AG08395 (cell line): ENCODE measurements at regions not wholly inside any gene's neighbourhood (a gene's known extent, or its start where the extent isn't known, plus 50 kb on each side); places are given as distances from the start of the nearest gene placed in this dataset.

ENCODE experiments used
- DNase-seq: peaks from one replicate; pipeline ENCODE4 v3.0.0; 2012; ENCODE audit warnings: mixed read lengths, low spot score

DNA sequence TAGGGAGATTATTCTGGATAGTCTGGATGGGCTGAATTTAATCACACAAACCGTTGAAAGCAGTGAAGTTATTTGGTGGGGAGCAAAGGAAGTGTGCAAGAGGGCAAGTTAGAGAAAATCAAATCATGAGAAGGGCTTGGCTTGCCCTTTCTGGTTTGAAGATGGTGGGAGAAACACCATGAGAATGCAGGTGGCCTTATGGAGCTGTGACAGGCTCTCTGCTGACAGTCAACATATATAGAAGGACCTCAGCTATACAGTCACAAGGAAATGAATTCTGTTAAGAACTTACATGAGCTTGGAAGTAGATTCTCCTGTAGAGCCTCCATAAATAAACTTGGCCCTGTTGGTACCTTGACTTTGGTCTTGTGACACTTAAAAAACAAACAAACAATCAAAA is 72.3 kb downstream of the GMNC start:
- DNase-seq: no peak

DNA sequence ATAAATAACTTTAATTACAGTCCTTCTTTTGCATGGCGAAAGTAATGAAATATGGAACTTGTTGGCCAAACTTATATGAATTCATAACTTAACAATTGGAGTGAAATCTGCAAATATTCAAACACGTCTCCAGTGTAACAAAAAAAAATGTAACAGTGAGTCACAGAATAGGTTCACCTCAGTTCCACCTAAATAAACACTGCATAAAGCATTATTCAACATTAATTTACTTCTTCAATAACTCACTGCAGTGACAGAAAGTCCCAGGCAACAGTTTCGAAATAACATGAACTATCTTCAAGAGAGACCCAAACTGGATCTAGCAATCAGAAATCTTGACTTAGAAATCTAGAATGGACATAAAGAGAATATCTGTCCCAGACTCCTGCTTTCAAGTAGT is 75.6 kb downstream of the GMNC start:
- no peak for DNase-seq

DNA sequence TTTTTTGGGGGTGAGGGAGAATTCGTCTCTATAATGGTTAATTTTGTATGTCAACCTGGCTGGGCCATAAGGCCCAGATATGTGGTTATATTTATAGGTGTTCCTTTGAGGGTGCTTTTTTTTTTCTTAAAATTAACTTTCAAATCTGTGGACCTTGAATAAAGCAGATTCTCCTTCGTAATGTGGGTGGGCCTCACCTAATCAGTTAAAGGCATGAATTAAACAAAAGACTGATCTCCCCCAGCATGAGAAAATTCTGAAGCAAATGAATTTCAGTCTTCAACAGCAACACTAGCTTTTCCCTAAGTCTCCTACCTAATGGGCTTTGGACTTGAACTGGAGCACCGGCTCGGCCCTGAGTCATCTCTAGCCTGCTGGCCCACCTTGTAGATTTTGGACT is 77.4 kb downstream of the GMNC start:
- no peak for DNase-seq

DNA sequence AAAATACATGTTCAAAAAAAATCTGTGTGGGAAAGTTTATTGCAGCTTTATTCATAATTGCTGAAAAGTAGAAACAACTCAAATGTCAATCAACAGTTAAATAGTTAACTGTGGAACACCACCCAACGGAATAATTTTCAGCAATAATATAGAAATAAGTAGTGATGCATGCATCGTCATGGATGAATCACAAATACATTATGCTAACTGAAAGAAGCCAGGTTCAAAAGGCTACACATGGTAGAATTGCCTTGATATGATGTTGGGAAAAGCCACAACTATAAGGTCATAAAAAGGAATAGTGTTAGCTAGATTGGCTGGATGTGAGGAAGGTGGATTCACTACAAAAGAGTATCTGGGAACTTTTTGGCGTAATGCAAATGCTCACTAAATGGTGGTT is 82.0 kb downstream of the GMNC start:
- no peak for DNase-seq

DNA sequence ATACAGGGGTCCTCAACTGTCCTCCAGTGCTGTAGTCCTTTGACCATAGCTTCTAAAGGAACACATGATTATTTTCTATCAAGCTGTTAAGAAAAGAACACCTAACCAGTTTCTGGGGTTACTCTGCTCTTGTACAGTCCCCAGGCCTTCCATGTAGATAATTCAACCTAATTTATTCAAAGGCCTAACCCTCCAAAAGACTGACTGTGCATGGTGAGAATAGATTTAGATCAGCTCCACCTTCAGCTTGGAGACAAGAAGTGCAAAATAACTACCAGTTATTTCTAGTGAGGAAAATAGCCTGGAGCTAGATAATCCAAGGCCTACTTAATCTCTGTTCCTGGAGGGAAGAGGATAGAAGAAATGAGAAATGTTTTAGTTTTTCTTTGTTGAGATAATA is 87.9 kb downstream of the GMNC start:
- DNase-seq: no peak

DNA sequence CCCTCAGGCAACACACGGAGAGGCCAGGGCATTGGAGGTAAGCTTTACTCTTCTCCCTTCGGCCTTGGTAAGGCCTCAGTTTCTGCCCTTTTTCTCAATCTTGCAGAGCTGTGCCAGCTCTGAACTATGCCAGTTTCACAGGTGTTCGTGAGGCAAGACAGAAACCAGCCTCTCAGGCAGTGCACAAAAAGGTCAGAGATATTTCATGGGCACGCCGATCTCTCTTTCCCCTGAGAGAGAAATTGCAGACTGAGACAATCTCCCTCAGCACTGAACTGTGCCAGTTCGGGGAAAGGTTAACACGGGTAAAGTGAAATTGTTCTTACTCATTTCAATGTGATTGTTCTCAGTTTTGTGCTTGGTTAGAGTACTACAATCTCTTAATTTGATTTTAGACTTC is 88.5 kb downstream of the GMNC start:
- no peak for DNase-seq

DNA sequence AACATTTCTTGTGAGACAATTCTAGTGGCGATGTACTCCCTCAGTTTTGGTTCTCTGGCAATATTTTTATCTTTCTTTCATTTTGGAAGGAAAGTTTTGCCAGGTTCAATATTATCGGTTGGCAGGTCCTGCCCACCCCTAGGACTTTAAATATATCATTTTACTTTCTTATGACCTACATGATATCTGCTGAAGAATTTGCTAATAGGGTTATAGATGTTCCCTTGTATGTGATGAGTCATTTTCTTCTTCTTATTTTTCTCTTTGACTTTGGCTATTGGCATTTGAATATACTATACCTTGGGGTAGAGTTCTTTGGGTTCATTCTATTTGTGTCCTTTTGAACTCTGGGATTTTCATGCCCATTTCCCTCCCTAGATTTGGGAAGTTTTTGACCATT is 89.7 kb downstream of the GMNC start:
- DNase-seq: no peak

DNA sequence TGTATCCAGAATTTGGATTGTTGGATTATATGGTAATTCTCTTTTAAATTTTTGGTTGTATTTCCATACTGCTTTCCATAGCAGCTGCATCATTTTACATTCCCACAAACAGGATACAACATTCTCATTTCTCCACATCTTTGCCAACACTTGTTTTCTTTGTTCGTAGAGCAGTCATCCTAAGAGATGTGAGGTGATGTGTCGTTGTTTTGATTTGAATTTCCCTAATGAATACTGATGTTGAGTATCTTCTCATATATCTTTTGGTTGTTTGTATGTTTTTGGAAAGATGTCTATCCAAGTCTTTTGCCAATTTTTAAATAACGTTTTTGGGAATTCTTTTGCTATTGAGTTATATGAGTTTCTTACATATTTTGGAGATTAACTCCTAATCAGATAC is 93.6 kb downstream of the GMNC start:
- DNase-seq: no peak

DNA sequence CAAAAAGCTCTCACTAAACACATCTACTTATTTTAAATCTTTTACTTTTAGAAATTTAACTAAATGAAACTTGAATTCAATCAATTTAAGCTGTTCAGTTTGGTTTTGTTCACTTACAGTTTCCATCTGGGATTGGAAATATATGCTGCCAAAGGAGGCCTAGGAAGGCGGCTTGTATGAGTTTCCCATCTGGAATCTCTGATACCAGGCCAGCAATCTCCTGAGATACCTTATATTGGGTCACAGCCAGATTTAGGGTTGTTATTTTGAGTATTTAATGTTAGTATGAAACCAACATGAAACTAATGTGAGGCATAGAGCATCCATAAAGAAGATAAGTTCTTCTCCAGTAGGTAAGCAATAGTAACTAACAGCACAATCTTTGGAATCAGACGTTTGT is 94.6 kb downstream of the GMNC start:
- DNase-seq: no peak

DNA sequence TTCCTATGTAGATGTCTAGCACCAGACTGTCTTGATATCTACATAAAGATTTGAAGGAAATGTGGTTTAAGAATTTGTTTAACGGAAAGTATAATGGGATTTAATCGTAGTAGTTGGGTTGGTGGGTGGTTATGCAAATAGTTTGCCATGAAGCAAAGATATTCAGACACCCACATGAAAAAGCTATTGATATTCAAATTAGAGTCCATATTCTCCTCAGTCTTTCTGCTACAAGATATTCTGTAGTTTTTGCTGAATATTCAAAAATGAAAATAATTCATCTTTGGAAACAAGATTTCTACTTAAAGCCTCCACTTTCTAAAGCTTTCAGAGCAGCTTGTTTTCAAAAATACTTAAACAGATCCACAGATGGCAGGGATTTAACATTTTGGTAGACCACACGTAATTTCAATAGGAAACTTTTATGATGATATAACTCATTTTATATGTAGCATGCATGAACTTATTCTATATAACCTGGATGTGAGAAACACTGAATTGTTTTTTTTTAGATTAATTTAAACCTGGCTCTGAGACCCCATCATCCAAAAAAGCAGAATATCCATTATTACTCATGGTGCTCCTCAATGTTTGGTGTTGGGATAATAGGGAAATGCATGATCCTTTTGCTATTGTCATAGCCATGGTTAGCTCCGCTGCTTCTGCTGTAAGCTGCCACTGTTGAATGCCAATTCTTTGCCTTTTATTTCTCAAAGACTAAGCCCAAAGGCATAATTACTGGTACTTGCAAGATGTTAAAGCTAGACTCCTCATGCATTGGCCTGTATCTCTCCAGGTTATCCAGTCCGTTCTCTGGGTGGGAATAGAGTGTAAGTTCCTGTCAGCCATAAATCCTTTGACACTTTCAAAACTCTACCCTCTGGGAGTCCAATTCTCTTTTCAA is 98.0 kb downstream of the GMNC start:
- no peak for DNase-seq

DNA sequence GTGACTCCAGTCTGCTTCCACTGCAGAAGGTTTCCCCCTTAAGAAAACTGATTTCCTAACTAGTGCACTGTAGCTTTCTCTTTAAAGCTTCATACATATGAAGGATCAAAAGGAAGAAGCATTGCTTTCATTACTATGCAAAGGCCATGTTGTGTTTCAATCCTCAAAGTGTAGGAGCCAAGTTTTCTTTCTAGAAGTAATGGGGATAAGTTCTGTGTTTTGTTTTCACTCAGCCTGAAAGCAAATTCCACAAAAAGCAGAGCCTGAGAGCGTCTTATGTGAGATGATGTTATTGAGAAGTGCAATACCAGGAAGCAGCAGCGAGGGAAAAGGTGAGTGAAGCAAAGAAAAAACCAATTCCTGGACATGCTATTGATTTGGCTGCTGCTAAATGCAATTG is 99.7 kb downstream of the GMNC start:
- no peak for DNase-seq

DNA sequence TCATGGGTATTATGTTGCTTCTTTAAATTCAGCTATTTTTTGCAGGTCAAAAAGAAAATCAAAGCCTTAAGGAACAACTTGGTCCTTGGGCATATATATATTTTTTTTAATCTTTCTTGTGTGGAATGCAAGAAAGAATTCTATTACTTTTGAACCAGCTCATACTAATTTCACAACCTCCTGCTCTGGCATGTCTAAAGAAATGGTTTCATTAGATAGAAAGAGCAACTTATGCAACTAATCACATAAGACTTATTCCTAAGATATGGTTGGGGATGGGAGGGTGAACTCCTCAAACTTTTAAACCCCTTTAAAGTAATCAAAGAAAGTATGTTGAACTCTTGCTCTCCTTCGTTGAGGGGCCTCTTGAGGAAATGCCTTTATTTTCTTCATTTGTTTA is 114.9 kb downstream of the GMNC start:
- DNase-seq: no peak

DNA sequence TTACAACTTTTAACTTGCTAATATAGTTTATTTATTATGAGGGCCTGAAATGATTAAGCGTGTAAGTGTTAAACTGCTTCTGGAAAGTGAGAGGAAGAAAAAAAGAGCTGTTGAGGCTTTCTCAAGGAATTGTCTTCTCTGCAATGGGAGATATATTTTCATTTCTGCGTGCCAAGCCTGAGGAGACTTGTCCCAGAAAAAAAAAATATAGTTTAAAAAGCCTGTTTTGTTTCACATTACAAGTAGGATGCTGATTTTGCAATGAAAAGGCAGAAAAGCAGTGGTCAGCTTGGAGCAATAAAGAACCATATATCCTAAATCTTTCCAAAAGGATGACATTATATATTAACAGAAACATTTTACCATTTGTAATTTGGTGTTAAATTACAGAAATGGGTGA is 115.5 kb downstream of the GMNC start:
- DNase-seq: no peak

DNA sequence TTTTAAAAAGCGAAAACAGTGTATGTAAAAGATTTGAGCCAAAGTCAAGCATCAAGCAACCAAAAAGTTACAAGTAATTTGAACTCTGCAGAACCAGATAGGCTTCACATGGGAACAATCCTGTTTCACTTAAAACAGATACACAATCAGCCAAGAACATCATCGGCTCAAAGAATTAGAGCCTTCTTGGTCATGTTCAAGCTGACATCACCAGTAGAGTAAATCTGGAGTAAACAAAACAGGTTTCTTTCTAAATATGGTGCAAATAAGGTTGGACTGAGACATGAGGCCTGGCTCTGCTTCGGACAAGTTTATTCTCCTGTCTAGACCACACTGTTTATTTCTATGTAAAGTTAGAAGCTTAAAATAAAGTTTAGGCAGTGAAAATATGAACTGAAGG is 116.0 kb downstream of the GMNC start:
- no peak for DNase-seq

DNA sequence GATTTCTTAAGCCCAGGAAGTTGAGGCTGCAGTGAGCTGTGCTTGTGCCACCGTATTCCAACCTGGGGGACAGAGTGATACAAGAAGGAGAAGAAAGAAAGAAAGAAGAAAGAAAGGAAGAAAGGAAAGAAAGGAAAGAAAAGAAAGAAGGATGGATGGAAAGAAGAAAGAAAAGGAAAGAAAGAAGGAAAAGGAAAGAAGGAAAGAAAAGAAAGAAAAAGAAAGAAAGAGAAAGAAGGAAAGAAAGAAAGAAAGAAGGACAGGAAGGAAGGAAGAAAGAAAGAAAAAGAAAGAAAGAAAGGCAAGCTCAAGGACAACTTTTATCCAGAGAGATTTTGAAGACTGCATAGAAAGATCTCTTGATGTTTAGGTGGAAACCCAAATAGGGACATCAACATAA is 120.7 kb downstream of the GMNC start:
- DNase-seq: no peak

DNA sequence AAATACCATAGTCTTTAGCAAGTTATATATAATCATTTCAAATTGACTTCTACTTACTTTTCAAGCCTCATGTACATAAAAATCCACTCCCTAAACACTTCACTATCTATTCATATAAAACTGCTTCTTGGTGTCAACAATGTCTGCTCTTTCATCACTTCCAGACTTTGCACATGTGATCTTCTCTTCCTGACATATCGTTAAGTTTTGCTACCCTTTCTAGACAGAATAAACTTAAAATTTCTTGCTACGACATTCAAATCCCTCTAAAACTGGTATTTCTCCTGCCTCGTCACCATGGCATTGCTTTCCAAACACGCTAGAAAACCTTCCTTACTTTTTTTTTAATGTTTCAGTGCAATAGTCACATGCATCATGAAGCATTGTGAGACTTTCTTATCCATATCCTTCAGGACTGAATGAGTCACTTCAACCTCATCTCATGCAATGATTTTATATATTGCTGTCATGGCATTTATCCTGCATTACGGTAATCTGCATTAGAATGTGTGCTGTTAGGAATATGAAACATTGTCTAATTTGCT is 122.8 kb downstream of the GMNC start:
- no peak for DNase-seq

DNA sequence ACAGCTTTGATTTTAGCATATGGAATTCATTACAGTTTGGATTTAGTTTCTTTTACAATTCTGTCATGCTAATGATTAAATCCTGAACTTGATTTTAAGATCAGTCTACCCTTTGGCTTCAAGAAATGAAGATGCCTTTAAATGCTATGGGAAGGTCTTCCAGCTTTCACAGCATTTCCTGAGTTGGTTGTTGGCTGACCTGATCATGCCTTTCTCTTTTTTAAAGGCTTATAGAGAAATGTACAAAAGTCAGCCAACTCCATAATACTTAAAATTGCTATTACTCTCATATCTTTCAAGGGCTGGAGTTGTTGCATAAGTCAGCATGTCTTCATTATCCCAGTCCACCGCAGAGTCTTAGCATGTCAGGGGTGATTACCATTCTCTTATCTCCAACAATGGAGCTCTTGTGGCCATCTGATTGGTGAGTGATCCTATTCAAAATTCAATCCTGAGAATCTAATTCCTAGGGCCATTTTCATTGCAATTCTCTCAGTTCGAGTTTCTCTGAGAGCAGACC is 123.8 kb downstream of the GMNC start:
- no peak for DNase-seq

DNA sequence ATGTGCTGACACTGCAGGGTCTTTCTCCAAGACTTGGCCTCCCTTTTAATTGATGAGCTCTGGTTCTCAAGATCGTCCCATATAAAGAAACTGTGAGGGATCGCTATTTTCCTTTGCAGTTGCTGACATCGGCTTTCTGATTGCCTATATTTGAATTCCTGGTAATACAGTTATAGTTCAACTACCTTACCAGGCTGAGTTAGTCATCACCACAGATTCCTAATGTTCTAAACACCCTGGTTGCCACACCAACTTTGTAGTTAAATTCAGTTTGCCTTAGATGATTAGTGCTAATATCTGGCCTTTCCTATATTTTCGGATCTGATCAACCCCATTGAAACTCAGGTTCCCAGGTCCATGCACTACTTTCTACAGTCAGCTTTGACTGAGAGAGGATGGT is 125.0 kb downstream of the GMNC start:
- no peak for DNase-seq

DNA sequence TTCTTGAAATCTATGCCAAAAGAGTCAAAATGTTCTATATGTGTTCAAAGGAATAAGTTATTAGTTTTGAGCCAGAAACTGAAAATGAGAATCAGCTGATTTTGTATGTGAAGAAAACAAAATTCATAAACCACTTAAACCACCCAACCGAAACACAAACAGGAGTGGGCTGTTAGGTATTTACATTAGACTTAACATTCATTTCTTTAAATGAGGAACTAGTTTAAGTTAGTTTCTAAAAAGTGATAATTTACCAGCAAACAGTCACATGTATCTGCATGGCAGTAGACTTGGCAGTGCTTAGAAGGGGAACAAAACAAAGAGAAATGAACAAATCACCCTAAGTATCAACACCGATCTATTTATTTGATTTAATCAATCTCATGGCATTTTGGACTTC is 128.0 kb downstream of the GMNC start:
- DNase-seq: no peak

DNA sequence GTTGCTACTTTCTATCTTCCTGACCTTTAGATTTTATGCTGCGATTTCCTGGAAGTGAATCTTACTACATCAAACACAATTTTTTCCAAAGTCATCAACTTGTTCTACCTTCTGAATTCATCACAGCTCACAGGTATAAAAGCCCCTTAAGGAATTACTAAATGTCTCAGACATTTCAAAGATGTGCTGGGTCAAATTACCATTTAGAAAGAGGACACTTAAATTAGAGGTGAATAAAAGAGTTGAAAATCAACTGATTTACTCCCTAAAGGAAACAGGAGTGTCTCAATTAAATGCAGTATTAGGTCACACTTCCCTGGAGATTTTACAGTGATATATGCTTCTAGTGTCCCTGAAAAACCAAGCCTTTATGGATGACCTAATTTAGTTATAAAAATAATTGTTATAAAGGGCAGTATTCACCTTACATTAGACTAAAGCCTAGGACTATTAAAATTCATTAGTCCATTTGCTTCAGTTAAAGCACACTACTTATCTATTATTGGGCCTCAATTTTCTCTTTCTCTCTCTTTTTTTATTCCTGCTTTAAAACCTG is 128.8 kb downstream of the GMNC start:
- DNase-seq: no peak

DNA sequence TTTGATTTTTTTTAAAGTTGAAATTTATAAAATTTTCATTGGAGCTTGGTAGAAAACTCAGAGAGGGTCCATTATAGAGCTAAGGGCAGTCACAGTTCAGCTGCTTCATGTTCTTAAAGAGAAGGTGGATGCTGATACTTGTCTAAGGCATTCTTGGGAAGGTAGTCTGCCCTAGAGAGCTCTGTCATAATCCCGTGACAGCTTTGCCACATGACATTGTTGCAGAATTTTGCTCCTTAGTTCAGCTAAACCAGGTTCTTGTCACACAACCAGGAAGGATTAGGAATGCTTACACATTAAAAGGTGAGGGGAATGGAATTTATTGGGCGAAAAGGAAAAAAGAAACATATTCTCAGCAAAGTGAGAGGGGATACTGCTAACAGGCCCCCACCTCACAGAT is 130.9 kb downstream of the GMNC start:
- no peak for DNase-seq

DNA sequence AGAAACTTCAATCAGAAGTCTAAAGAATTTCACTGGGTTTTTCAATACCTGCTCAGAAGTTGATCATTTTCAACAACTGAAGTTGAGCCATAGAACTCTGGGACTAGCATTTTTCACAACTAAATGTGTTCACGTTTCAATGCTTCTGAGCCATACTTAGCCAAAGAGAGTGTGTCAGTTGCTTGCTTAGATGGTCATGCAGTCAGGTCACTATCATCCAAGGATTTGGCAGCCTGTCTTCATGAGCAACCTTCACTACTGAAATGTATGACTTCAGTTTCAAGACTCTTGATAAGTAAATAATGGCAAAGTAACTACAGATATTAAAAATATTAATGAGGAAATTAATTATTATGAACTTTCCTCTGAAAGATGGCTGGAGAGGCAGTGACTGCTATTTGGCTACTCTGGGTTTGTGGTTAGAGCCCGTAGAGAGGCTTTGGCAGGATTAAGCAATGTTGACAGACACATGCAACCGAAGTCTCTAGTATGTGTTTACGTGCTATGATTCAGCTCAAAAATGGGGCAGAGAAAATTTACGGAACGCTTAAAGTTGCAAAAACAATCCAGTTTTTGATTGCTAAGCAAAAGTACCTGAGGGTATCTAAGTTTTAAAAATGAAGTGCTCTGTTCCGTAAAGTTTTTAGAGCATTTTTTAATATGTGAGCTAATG is 133.8 kb downstream of the GMNC start:
- no peak for DNase-seq
